Midbrain (tissue), 1 donor: ENCODE measurements at regions not wholly inside any gene's neighbourhood (a gene's known extent, or its start where the extent isn't known, plus 50 kb on each side); places are given as distances from the start of the nearest gene placed in this dataset.

ENCODE experiments used
- DNase-seq: peaks from one replicate; lab custom pipeline; 2025; lab: John Stamatoyannopoulos, UW

DNA sequence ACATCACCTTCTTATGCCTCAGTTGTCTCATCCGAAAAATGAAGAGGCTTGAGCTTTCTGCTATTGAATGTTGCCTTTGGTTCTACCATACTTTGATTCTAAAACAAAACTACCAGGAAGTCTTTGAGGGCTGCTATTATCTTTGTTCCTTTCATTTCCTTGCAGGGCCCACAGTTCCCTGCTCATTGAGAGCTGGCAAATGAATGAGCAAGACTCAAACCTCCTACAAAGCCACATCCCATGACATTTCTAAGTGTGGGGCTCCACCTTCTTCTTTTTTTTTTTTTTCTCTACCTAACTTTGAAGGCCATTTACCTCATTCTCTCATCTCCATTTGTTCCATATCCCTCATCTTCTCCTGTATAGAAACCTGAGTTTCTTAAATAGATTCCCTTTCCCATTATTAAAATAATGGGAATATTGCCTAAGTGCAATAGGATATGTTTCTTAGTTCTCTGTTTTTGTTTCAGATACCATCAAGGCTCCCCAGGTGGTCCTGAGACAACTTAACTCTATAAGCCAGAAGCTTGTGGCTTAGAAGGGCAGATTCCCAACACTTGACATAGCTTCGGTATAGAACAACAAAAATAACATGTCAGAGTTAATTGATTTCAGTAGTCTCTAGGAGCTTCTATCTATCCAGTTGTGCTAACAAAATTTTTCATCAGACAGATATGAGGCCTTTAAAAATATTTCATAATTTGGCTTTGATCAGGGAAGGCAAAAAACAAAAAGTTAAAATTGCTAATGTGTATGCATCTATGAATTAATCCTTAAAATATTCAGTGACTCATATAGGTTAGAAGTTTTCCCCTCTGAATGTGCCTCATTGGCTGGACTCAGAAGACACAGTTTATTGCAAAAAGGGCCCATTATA, 951.6 kb downstream of the TUSC7 start:
- no peak for DNase-seq

DNA sequence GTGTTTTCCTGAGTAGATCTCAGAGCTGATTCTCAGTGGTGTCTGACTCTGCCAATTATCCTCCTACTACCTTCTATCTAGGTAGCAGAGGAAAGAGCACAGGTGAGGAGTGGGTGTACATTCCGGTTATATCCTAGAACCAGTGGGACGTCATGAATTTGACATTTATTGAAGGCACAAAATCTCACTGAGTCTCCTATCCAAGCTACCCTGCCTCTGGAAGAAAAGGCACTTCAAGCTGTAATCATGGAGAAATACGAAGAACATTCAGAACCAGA, 952.2 kb downstream of the TUSC7 start:
- DNase-seq = no peak

DNA sequence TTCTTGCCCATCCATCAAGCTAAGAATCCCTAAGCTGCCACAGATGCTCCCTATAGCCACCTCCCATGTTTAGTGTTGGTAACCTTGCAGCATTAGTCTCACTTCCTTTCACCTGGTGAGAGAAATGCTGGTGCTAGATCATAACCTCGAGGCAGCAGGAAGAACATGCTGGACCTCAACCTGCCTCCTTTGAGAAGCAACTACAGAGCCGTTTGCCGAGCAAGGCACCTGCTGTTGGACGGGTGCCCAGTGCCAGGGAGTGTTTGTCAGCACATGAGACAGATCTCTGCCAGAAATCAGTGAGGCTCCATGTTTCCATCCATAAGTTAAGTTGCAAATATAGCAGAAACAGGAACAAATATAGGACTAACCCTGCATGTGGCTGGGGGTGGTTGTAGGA, 955.7 kb downstream of the TUSC7 start:
- DNase-seq = no peak

DNA sequence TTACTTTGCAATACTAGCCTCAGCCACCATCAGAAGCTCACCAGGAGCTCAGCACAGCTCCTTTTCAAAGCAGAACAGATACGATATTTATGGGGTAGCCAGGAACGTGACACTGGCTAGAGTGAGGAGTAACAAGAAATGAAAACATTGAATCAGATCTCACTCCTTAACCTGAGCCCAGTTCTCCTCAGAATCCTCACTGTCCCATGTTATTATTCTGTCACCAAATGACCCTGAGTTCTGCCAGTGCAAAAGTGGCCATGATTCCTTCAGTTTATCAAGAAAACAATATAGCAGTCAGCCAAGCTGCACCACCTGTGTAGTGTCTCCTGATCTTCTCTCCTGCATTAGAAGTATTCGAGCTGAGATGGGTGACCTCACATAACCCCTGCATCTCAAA, 956.7 kb downstream of the TUSC7 start:
- DNase-seq = no peak

DNA sequence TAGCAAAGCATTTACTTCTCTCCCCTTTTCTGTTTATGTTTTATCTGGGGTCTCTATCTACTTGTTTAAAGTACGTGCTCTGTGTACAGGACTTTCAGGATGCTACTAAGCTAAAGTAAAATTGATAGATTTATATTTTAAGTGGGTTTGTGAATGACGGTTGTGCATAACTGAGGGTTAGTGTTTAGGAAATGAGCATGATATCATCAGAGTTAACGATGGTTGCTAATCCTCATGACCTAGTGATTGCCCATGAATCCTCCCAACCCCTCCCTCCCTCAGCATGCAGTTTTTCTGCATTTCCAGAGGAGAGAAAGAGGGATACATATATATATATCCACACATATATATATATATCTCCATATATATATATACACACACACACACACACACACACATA, 957.2 kb downstream of the TUSC7 start:
- DNase-seq = no peak

DNA sequence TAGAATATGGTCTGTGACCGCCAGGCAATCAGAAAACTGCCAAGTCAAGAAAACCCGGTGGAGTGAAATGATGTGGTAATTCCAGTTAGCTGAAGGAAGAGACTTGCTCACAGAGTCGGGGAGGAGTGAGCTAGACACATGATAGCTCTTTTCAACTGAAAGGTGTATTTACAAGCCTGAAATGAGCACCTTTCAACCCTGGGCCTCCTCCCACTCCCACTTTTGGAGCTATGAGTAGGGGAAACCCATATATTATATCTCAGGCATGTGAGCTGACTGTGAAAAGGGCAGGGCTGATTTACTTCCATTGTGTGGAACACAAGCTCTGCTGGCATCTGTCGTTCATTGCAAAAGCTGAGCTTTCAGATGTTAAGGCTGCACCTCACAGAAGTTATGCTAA, 960.2 kb downstream of the TUSC7 start:
- no peak for DNase-seq

DNA sequence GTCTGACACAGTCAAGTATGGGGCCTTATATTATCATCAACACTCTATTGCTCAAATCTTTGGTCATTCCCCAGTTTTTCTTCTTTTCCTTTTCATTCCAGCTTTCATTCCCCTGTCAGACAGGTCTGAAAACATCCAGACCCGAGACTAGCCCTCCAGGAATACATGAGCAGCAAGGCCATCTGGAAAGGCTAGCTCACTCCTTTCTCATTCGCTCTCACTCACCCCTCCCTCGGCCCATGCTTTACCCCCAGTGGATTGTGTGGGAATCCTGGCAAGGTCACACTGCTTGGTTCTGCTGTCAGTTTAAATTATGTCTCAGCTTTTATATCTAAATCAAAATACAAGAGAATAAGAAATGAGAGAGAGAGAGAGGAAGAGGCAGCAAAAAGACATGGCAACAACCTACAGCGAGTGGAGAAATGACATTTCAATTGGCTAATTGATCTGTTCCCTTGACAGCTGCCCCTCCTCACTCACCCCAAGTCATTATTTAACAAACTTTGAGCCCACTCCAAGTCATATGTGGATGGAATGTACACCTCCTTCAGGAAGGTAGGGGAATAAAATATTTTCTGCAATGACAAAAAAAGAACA, 962.2 kb downstream of the TUSC7 start:
- no peak for DNase-seq

DNA sequence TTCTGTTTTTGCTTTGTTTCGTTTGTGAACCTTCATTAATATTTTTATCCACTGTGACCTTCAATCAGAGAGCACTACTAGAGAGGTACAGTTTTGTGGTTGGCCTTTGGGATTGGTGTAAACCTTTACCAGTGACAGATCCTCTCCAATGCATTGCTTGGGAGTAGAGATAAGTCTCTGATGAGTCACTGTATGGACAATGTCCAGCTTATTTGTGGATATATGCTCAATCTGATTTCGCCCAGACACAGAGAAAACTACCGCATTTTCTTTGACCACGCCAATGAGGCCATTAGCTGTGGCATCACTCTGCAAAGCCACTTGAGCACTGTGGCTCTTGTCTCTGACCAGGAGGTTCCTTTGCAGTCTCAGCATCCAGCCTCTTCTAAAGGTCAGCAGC, 964.7 kb downstream of the TUSC7 start:
- no peak for DNase-seq

DNA sequence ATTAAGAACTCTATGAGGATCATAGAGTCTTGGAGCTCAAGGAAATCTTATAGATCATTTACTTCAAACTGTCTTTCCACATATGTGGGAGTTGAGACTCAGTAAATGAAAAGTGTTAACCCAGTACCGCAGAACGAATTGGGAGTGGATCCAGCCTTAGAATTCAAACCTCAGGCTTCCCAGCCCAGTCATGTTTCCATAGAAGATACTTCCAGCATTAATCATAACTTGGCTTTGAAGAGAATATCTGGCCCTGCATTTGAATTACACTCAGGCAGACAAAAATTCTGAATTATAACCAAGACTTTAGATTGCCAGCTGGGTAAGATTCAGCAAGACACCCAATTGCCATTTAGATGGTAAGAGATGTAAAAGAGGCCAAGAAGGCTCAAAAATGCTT, 972.0 kb downstream of the TUSC7 start:
- no peak for DNase-seq

DNA sequence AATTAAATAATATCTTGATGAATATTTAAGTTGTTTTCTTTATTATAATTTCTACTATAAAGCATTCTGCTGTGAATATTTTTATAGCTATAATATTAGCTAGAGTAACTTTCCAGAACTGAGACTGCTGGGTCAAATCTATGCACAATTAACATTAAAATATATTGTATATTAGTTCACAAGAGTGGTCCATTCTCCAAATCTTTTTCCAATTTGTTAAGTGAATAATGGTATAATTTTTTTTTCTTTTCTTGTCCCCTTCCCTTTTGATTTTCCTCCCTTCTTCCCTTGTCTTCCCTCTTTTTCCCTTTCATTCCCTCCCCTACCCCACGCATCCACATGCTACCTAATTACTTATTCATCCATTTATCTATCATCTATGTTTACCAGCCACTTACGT, 977.5 kb downstream of the TUSC7 start:
- DNase-seq = no peak

DNA sequence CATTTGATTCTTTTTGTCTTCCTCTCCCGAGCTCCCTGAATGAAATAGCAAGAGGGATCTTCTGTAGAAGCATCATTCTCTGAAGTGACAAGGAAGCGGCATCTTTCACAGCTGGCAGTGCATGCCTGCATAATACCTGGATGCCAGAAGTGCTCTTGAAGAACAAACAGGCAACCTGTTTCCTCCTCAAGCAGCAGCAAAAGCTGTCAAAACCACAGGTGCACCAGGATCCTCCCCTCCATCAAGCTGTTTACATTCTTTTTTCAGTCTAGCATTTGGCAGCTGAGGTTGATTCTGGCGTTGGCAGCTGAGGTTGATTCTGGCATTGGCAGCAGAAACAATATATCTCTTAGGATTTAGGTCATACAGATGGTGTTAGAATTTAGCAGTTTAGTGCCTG, 979.0 kb downstream of the TUSC7 start:
- DNase-seq = no peak

DNA sequence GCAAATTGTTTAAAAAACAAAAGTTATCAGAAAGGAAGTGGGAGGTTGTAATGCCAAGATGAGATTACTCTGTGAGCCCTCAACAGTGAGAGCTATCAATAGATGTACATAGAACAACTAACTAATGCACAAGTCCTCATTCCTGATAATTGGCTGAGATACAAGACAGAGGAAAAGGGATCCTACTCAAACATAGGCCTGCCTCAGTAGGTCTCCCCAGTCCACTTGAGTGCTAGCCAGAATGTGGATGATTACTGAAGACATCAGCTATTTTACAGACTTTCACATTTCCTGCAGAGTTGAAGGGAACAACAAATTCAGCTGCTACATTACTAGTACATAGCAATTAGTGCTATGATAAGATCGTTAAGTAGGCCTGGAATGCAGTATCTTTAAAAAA, 981.9 kb downstream of the TUSC7 start:
- DNase-seq = no peak

DNA sequence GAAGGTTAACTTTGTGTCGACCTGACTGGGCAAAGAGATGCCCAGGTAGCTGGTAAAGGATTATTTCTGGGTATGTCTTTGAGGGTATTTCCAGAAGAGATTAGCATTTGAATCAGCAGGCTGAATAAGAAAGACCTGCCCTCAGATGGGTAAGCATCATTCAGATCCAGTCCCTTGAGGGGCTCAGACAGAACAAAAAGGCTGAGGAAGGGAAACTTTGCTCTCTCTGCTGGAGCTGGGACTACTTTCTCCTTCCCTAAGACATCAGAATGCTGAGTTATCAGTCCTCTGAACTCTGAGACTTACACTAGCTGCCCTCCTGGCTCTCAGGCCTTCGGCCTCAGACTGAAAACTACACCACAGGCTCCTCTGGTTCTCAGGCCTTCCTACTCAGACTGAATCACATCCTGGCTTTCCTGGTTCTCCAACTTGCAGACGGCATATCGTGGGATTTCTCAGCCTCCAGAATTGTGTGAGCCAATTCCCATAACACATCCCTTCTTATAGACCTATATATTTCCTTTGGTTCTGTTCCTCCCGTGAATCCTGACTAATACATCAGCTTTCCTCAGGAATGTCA, 982.9 kb downstream of the TUSC7 start:
- no peak for DNase-seq

DNA sequence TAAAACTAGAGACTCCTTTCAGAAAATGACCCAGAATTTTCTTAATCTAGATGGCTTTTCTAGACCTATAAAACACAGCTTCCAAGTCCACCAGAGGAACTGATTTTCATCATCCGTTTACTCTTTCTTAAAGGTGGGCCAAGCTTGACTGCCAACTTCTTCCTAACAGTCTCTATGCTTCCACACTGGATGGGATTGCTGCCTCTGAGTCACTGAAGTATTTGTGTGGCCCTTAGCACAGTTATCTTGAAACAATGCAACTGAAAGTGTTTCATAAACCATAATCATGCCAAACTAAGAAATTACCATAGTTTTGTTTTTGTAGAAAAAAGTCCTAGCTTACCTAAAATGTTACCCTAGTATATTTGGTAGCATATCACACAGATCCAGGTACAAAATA, 985.7 kb downstream of the TUSC7 start:
- DNase-seq = no peak

DNA sequence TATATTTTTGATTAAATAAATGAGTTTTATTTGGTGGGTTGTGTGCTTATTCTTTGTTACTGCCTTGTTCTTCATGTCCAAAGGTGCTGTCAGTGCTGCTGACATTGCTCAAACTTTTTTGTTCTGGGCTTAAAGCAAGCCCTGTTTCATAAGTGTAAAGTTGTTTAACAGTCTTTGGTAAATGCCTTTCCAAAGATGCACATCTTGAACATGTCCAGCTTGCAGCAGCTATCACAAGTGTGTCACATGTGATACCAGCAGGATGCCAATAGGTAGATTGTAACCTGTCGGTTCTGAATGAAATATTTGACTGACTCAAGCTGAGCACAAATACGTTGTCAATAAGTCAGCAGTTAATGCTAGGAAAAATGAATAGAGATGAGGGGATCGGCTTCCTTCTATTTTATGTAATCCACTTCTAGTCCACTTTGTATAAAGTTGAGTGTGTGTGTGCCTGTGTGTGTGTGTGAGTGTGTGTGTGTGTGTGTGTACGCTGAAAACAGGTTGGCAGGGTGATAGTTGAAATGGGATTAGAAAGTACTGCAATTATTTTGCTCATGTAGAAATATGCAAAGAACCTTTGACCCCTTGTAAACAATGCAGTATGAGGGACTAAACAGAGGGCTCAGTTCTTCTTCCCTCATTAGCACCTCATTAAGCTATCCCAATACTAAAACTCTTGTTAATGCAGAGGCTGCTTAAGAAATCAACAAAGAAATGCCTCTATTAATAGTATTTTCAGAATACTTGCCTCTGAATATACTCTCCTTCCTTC, 986.5 kb downstream of the TUSC7 start:
- no peak for DNase-seq

DNA sequence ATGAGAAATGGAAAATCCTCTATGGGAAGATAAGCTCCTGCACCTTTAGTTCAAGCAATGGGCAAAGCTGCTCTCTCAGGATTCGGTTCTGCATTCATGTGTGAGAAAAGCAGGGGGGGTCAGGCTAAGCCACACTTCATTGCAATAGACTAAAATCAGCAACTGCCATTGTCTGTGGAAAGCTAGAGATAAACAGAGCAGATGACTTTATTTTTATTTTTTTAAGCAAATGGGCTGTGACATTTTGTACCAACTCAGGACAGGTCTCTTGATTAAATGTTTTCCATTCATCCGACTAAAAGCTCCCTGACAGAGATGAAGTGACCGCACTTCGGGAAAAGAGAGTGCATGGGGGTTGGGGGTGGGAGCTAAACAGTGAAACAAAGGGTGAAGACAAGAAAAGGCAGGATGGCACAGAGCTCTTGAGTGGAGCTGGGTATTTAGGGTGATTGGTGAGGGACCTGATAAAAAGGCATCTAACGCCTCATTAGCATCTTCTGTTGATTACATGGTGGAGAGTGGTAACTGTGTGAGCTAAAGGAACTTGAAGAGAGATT, 987.4 kb downstream of the TUSC7 start:
- no peak for DNase-seq

DNA sequence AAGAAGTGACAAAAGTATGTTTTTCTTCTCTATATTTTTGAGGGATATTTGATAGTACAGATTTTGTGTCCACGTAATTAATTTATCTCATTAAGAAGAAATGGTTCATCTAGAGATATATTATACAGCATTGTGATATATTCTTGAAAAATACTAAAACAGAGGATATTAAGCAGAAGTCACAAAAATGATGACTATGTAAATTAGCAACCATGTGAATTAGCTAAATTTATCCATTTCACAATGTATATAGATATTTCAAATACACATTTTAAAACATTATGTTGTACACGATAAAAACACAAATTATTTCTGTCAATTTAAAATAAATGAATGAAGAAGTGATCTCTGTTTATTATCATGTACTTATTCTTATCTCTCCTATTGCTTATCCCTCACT, 989.5 kb downstream of the TUSC7 start:
- DNase-seq = no peak

DNA sequence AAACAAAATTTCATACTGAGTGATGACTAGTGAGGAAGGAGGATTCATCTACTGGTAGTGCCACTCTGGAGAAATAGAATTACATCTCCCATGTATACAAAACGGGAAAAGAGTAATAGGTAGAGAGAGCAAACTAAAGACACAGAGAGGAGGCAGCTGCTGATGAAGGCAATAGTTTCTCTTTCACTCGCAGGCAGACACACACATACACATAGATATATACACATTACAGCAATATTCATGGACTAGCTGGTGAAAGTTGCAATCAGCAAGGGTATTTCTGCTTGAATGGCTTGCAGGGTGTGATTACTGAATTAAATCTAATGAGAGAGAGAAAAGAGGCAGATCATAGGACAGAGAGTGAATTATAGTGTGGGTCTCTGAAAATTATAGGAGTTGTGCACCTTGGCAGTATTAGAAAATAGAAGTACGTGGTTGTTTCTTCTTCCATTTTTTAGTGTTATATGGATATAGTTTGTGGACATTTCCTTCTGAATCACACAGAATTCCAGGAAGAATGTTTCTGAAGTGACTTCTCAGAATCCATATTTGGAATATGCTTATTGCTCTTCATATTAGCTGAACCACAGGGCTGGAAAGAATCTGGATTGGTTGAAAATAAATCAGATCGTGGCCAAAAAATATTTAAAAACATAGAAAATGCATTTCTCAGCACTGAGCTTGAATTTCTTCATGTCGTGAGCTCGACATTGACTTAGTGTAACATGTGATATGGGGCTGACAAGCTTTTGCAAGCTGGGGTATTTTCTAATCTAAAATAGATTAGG, 991.2 kb downstream of the TUSC7 start:
- no peak for DNase-seq

DNA sequence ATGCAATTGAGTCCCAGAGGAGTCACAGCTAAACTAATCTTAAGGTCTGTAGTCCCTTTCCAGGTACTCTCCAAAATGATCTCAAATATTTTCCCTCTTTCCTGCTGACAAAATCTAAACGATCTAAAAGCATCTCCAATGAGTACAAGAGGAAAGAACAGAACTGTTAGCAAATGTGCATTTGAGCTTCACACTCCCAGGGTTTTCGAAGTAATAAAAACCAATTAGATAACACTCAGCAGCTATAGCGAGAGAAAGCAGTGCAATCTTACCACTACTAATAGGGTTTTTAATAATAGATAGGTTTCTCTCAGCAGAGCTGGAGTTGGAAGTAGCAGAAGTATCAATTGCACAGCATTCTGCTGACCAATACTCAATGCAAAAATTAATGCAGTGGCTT, 995.4 kb downstream of the TUSC7 start:
- DNase-seq = no peak

DNA sequence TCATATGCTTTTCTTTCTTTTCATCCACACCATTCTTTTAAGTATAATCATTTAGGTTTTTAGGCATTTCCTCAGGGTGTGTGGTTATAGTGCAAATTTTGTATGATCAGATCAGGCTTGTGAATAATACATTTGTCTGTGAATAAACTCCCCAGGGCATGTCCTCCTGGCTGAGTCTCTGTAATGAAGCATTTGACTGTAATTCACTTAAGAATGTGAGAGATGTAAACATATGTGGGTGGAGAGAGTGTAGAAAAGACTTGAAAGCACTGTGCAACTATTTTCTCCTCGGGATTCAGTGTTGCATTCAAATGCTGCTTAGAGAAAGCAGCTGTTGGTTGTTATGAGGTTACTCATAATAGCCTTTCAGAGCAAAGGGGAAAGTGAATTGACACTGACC, 996.5 kb downstream of the TUSC7 start:
- no peak for DNase-seq

DNA sequence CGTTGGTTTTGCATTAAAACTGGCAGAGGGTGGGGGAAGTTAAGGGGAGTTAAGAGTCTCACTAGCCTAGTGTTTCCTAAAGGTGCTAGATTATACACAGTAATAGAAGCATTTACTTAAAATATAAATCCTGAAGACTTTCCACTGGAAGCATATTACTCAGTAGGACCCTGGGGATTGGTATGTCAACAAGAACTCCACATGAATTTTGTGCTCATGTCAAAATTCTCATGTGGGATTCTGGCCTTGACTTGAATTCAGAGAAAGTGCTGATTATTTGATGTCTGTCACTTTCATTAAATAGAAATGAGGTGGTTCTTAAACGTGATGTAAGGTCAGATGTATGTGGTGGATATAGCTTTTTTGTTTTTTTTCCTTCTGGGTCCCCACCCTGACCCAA, 997.2 kb downstream of the TUSC7 start:
- DNase-seq = no peak

DNA sequence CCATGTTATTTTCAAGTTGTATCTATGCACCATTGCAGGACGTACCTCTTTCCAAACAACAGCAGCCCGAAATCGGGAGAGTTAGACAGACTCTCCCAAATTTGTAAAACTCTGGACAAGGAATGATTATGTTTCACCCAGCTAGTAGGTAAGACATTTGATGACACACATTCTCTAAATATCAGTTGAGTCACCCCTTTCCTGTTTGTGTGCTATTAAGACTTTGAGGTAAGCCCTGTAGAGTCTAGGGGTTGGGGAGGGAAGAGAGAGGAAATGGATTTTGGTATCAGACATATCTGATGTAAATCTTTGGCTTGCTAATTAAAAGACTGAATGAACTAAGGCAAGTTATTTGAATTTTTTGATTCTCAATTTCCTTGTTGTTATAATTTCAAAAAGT, 999.0 kb downstream of the TUSC7 start:
- no peak for DNase-seq
